GM19438 (cell line): ENCODE measurements at regions not wholly inside any gene's neighbourhood (a gene's known extent, or its start where the extent isn't known, plus 50 kb on each side); places are given as distances from the start of the nearest gene placed in this dataset.
A peak's percentile ranks its signal among the peaks of the same experiment; 100 is the strongest.

Experiments used
- ATAC-seq: cut with Tn5 transposase; IDR thresholded peaks from one replicate; pipeline ENCODE4 v1.9.1; 2021; ENCODE audit warnings: low read depth; ENCODE audit not compliant: unreplicated experiment

DNA sequence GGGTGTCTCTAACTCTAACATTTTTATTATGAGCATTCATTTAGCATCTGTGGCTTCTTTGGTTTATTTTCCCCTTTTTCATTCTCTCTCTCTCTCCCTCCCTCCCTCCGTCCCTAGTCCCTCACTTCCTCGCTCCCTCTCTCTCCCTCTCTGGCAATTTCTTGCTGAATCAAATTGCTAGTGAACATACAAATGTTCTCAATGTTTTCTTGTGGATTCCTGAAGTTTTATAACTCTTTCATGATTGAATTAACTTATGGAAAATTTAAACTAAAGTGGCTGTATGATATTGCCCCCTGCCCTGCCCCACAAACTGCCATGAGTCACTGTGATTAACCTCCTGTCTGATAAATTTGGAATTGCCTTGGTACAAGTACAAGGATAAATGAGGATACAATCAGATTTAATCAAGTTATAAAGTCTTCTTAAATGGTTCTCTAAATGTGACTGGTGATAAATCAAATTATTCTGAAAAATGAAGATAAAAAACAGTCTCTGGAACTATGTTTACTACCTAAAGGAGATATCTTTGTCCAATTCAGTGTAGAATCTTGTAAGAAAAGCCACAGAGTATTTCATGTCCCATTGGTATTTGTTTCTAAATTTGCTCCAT, 143.0 kb upstream of the PDGFD start:
- no peak for ATAC-seq

DNA sequence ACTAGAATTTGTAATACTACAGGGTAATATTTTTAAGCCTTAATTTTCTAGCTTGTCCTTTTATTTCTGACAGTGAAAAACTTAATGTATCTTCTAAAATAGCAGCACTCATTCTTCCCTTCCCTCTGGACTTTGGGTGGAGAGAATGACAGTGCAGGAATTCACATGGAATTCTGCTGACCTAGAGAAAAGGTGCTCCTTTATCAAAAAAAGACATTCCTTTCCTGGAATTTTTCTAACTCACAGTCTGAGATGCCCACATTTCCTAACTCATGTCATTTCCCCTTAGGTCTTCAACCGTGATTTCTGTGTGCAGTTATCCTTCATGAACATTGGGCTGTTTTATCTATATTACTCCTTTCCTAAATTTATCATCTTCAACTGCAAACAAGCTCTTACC, 137.8 kb upstream of the PDGFD start:
- no peak for ATAC-seq

DNA sequence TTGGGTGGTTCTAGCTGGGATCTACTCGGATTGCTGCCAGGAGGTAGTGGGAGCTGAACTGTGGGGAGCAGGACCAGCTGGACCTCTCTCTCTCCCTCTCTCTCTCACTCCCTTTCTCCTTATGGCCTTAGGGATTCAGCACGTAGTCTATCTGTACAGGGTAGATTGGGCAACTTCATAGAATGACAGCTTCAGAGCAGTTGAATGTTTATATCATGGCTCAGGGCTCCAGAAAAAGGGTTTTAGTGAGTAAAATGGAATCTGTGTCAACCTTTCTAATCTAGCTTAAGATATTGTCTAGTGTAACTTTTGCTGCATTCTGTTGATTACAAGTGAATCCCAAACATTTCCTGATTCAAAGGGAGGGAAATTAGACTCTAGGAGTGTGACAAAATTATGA, 127.7 kb upstream of the PDGFD start:
- no peak for ATAC-seq

DNA sequence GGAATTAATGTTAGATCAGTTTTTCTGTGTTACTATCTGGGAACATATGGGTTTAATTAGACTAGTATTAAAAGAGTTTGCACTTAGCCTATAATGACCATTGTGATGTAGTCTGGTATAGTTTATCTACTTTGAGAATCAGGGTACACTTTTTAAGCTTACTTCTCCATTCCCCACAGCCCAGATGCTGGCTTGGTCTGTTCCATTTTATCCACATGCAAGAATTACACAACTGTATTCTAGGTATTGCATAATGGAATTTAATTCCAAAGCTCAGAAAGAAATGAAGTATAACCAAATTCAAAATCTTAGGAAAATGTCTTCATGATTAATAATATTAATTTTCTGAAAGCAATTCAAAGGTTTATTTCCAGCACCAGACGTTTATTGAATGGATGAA, 122.2 kb upstream of the PDGFD start:
- no peak for ATAC-seq

- no peak for ATAC-seq
Measured at GRCh38 chr11:104279587-104279986, 115.6 kb upstream of the PDGFD start.

GRCh38 chr11:104275992-104276391, 112.0 kb upstream of the PDGFD start:
- no peak for ATAC-seq

GRCh38 chr11:104260456-104260855, 96.5 kb upstream of the PDGFD start:
- ATAC-seq: no peak

DNA sequence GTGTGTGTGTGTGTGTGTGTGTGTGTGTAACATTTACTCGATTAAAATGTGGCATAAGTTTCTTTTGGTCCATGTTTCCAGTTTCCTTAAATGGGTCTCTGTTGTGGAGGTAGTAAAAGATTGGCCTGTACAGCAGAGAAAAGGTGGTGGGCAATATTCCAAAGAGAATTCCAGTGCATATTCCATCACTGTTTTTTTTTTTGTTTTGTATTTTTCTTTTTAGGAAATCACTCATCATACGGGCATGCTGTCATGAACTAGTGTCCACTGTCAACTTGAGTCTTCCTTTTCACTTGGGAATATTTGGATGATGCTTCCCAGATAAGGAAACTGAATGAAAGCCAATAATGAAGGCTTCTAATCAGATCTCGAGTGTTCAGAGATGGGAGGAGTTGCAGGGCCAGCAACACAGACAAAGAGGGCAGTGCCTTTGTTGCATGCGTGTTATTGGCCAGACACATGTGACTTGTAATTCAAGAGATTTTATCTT, 95.2 kb upstream of the PDGFD start:
- no peak for ATAC-seq

DNA sequence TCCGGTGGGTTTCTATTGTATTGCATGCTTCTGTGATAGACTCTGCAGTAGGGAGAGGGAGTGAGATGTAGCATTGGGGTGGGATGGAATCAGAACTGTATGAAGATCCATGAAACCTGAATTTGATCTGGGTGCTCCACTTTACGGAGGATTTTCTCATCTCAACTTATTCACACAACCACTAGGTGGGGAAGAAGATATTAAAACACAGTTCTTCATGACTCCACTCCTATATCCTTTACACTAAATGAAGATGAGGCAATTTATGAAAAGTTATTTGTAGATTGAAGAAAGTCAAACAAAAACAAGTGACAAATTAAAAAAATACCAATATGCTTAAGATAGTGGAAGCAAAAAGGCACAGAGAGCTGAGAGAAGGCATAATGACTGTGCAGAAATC, 92.6 kb upstream of the PDGFD start:
- ATAC-seq: no peak

DNA sequence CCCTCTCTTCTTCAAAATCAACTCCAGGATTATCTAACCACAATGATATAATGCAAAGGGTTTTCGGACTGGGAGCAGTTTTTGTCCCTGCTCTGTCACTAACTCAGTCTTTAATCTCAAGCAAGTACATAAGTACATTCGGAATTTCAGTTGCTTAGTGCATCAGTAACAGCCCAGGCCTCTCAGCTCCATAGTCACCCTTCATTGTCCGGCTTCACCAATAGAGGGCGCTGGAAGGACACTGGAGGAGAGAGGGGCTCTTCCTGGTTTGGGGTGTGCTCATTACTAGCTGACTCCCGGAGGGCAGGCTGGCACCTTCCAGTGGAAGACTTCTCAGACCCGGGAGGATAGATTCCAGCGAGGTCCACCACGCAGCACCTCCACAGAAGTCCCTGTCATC, 90.4 kb upstream of the PDGFD start:
- peak; percentile 95 for ATAC-seq

DNA sequence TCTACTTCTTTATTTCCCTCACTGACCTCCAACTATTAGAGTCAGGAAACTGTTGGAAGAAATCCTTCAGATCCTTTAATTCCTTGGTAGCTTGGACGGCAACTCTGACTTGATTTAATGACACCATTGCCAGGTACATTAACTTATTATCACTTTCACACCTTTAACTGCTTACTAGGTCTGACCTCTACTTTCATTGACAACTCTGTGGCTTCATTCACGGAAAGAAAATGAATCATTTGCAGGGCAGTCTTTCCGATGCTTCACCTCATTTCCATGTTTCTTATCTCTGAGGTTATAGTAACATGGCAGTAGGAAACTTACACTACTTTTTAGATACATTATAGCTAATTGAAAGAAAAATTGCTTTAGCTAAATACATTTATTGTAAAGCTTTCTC, 82.6 kb upstream of the PDGFD start:
- no peak for ATAC-seq

- no peak for ATAC-seq
Measured at GRCh38 chr11:104238916-104239315, 75.0 kb upstream of the PDGFD start.

- ATAC-seq: no peak
Measured at GRCh38 chr11:104225047-104225446, 61.1 kb upstream of the PDGFD start.

GRCh38 chr11:104222464-104222863, 58.5 kb upstream of the PDGFD start:
- ATAC-seq: no peak

DNA sequence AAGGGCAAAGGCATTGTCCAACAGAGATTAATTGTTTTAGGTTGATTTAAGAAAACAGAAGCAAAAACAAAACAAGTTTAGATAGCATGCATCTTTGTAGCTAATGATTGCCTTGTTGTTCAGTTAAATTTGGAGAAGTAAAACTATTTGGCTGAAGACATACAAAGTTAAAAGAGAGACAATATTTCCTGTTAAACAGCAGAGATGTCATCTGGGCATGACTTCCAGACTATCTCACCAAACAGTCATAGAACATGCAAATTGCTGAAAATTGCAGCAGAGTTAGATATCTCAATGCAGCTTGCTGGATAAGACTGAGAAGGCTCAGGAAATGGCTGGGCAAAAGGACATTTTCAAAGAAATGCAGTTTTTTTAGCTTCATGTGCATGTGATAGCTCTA, 57.5 kb upstream of the PDGFD start:
- no peak for ATAC-seq

- no peak for ATAC-seq
Measured at GRCh38 chr11:104219096-104219495, 55.1 kb upstream of the PDGFD start.

GRCh38 chr11:104214517-104214916, 50.6 kb upstream of the PDGFD start:
- ATAC-seq: no peak
